Hypothalamus (tissue), 51 donors: ENCODE measurements at regions not wholly inside any gene's neighbourhood (a gene's known extent, or its start where the extent isn't known, plus 50 kb on each side); places are given as distances from the start of the nearest gene placed in this dataset.
A peak's percentile ranks its signal among the peaks of the same experiment; 100 is the strongest.
"Not testable (repeated sequence)": the region's sequence is repeated elsewhere in the genome, so short reads cannot be mapped to it uniquely, and the experiment has no call there.

Experiments
- DNase-seq, 51 donors: peaks; one replicate each; lab custom pipeline; 2025; lab: John Stamatoyannopoulos, UW

GRCh38 chr6:28776269-28777146 is 147.3 kb downstream of the TRIM27 start:
- no peak for DNase-seq

- no peak for DNase-seq
Observed at GRCh38 chr6:28777147-28777461, 146.7 kb downstream of the TRIM27 start.

DNA sequence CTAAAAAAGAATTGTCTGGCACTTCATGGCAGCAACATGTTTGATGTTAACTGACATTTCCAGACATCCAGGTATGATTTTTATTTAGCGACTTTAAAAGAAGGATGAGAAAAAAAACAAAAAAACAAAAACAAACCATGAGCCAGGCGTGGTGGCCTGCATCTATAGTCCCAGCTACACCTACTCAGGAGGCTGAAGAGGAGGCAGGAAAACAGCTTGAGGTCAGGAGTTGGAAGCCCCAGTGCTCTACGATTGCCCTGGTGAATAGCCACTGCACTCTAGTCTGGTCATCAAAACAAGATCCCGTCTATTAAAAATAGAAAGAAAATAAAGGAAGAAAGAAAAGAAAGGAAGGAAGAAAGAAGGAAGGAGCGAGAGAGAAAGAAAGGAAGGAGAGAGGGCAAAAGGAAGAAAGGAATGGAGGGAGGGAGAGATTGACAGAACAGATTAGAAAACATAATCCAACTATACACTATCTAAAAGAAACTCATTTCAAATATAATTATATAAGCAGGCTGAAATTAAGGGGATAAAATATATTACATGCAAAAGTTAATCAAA is 141.6 kb downstream of the TRIM27 start:
- DNase-seq: no peak

- DNase-seq: no peak
Observed at GRCh38 chr6:28785962-28786679, 137.7 kb downstream of the TRIM27 start.

DNA sequence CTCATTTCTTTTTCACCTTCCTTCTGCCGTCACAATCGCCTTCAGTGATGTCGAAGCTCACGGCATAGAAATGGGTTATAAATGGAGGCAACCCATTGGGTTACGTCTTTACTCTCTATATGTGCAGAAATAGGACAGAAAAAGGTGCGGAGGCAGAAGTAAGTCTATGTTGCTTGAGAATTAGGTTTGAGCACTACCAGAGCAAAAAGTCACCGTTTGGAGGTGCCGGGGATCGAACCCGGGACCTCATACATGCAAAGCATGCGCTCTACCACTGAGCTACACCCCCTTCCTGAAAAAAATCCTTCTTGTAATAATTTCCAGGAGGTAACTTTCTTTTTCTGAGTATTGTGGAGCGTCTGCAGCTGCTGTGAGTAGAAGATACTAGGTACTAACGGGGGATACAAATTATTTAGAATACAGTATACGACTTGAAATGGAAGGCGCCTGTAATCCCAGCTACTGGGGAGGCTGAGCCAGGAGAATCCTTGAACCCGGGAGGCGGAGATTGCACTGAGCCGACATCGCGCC is 134.2 kb downstream of the TRIM27 start:
- no peak for DNase-seq

- DNase-seq: no peak
Observed at GRCh38 chr6:28791002-28791383, 132.8 kb downstream of the TRIM27 start.

- no peak for DNase-seq
Observed at GRCh38 chr6:28794175-28795002, 129.4 kb downstream of the TRIM27 start.

- not testable (repeated sequence) for DNase-seq
Observed at GRCh38 chr6:28800647-28801046, 123.1 kb downstream of the TRIM27 start.

DNA sequence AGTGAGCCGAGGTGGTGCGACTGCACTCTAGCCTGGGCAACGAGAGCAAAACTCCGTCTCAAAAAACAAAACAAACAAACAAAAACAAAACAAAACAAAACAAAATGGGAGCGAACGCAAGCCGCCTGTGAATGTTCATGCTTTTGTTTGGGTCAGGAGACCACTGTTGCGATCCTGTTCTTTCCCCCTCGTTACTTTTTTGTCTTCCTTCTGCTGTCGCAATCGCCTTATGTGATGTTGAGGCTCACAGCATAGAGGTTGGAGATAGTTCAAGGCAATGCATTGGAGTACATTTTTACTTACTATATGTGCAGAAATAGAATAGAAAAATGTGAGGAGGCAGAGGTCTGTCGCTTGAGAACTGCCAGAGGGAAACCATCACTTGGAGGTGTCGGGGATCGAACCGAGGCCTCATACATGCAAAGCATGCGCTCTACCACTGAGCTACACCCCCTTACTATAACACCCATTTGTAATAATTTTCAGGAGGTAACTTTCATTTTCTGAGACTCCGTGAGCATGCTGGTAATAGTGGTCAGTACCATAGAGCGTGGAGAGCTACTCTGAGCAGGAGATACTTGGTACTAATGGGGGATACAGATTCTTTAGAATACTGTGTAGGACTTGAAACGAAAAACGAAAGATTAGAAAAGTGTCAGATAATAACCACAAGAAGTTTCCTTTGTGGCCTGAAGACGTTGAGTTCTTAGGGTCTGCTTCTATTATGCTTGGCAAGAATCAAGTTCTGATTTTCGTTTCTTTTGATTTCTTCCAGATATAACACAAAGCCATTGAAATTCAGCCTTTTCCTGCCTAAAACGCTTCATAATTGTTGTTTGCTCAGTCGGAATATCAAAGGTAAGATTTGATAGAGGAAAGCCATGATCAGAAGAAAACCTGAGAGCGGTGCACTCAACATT is 121.1 kb downstream of the TRIM27 start:
- DNase-seq: no peak

- no peak for DNase-seq
Observed at GRCh38 chr6:28803337-28803709, 120.5 kb downstream of the TRIM27 start.

DNA sequence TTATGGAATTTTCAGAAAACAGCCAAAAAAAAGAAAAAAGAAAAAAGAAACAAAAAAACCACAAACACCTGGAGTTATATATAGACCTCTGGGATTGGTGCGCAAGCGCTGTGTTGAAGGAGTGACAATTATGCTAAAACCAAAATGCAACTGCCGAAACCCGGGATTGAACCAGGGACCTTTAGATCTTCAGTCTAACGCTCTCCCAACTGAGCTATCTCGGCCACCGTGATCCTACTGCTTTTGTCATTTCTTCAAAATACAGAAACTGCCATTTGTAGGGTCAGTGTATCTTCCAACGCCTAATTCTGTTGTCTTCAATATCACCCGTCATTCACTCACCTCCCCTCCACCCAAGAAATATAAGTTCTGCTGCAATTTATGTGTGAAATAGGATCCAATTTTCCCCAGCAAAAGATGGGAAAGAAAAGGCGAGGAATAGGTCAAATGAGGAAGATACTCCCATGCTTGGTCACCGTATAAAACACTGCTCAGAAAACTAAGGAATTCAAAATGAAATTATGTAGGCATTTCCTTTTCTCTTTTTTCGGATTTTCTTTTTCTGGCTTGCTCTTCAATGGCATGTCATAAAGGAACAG is 116.0 kb downstream of the TRIM27 start:
- peak in 2 of 51 donors; percentile 0 to 5 for DNase-seq

DNA sequence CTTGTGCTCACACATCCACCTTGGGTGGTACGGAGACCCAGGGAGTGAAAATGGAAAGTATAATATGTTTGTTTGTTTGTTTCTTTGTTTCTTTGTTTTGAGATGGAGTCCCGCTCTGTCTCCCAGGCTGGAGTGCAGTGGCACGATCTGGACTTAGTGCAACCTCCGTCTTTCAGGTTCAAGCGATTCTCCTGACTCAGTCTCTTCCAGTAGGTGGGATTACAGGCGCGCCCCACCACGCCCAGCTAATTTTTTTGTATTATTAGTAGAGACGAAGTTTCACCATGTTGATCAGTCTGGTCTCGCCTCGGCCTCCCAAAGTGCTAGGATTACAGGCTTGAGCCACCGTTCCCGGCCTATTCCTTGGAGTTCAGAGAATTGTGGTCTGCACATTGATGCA is 115.4 kb downstream of the TRIM27 start:
- no peak for DNase-seq

- no peak for DNase-seq
Observed at GRCh38 chr6:28809947-28810658, 113.7 kb downstream of the TRIM27 start.

DNA sequence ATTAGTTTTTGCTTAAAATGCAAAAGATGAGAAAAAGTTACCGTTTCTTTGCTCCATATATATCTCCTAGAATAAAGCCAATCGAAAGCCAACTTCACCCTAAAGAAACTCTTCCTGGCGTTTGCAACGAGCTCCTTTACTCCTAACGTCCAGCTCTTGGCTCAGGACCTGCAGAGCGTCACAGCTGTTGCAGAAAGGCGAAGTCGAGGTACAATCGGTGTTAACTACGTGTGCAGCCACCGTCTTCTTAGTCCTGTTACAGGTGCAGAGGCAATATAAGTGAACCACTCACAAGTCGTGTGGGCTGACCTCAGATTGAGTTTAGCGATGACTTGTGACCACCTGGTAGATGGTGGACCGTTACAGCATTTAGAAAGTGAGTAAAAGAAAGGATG is 113.1 kb downstream of the TRIM27 start:
- DNase-seq: no peak

GRCh38 chr6:28811873-28812272 is 111.9 kb downstream of the TRIM27 start:
- DNase-seq: no peak

- DNase-seq: no peak
Observed at GRCh38 chr6:28812778-28813569, 110.8 kb downstream of the TRIM27 start.

DNA sequence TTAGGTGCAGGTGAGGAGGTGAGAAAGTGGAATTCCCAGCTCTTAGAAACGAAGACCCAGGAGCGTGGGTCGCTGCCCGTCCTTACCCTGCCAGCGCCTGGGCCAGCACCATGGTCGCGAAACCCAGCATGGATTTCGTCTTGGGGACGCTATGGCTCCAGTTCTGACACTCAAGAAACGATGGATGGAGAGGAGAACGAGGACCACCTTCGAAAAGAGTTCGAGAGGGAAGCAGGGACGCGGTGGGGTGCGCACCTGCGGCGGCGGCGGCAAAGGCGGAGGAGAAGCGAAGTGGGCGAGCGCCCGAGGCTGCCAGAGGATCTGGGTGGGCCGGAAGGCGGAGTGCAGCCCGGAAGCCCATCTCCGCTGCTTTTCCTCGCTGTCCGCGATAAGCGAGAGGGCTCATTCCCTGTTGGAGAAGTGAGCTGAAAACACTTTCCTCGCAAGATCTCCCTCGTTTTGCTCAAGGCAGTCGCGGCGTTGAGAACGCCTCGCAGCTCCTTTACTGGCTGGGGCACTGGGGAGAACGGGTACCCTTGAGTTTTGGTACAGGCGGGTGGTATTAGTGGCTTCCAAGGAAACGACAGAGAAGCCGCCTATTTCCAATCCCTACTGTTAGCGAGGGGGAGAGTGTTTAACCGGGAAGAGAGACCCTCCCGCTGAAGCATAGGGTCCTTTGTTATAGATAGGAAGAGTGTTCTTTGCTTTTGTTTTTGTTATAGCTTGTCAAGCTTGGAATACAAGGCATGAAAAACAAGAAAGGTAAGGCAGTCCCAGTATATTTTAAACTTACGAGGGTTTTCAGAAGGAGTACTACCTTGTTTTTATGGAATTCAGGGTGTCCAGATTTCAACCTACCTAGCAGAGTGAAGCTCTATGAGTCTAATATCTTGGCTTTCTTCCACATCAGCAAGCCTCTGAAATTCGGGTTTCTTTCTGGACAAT is 109.5 kb downstream of the TRIM27 start:
- DNase-seq: no peak
